GM18873 (cell line): ENCODE measurements at regions not wholly inside any gene's neighbourhood (a gene's known extent, or its start where the extent isn't known, plus 50 kb on each side); places are given as distances from the start of the nearest gene placed in this dataset.
"Not testable (repeated sequence)": the region's sequence is repeated elsewhere in the genome, so short reads cannot be mapped to it uniquely, and the experiment has no call there.

Experiments
- ATAC-seq: cut with Tn5 transposase; IDR thresholded peaks from one replicate; pipeline ENCODE4 v1.9.1; 2021; ENCODE audit warnings: mild to moderate bottlenecking, moderate library complexity, moderate number of reproducible peaks; ENCODE audit not compliant: unreplicated experiment, low FRiP score

DNA sequence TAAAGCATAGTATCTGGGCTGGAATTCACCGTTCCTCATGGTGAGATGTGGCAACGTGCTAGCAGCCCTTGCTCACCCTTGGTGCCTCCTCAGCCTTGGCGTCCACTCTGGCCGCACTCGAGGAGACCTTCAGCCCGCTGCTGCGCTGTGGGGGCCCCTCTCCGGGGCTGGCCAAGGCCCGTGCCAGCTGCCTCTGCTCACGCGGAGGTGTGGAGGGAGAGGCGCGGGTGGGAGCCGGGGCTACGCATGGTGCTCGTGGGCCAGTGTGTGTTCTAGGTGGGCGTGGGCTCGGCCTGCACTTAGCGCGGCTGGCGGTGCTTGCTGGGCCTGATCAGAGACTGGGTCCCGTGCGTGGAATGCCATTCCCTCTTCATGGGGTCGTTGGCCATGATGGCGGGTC, 424.2 kb downstream of the KCTD16 start:
- no peak for ATAC-seq

DNA sequence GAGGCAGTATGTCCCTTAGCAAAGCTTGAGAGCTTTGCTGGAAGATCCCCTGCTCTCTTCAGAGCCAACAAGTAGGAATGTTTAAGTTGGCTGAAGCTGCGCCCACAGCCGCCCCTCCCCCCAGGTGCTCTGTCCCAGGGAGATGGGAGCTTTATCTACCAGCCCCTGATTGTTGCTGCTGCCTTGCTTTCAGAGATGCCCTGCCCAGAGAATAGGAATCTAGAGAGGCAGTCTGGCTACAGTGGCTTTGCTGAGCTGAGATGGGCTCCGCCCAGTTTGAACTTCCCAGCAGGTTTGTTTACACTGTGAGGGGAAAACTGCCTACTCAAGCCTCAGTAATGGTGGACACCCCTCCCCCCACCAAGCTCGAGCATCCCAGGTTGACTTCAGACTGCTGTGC, 423.6 kb downstream of the KCTD16 start:
- ATAC-seq = not testable (repeated sequence)

DNA sequence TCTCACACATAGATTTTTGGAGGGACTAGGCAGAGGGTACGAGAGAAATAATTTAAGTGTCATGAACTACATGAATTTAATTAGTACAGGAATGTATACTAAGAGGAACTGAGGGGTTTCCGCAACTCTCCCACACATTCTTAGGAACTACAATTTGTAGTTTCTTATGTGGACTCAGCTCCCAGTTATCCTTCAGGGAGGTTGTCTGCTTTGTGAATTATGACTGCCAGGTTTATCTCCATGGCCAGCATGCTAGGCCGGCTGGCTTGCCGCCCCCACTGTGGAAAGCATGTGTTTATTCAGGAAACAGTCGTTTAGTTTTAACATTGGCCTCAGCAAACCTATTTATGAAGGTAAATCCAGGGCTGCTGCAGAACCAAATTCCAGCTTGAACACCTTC, 415.0 kb downstream of the KCTD16 start:
- ATAC-seq = no peak

DNA sequence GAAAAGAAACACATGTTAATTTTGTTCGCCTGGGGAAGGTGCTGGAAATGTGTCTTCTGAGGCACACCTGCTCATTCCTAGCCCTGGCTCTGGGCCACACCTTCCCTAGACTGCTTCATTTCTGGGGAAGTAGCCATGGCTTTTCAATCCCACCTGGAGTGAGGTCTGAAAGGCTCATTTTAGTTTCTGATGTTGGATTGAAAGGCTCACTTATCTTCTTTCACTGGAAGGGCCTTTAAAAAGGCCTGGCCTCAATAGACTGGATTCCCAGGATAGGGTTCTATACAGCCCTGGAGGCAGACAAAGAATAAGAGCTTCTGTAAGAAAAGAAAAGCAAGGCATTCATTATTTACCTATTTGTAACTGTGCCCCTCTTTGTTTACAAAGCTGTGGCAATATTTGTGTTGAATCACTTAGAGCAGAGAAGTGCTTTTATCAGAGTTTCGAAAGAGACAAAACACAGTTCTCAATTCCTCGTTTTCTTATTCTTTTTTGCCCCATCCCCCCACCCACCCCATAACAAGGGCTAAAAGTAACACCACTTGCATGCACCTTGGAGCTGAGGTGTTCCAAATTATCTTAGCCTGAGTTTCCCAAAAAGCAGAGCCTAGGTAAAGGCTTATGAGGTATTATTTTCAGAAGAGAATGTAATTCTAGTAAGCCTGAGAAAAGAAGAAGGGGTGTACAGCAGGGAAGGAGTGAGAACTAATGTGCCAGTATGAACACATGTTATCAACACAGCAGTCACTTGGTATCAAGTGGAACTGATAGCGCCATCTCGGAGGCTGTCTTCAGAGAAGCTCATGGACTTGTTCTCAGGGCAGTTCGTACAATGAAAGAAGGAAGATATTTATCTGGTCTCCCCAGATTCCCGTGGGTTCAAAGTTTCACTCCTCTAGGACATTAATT, 413.1 kb downstream of the KCTD16 start:
- no peak for ATAC-seq

DNA sequence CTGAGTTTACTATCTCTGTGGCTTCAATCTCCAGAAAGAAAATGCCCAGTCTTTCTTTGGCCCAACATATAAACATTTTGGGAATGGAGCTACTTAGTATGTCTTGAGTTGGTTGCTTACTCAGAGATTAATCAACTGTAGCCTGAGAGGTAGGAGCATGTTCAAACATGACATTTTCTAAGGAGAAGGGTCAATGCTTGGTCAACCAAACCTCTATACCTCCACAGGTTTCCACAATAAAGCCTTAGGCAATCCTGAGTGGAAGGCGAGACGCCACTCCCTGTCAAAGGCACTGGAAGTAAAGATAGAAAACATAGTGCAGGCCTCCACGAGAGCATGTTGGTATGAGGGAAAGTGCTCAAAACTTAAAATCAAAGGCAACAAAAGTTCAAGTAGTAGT, 411.4 kb downstream of the KCTD16 start:
- no peak for ATAC-seq

DNA sequence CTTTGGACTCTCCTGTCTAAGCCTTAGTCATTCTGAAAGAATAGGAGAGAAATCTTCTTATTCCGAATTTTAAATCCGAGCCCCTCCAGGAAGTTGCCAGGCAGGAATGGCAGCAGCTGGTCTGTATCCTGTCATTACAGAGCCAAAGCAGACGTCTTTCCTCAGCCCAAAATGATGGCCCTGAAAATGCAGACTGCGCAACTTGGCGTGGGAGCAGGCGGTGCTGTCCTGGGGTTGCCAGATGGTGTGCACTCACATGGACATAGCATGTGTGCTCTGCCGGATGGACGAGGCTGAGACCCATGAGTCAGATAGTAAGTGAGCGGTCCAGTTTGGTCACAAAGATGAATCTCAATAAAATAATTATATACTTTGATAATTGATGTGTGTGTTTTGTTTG, 410.4 kb downstream of the KCTD16 start:
- ATAC-seq = no peak

DNA sequence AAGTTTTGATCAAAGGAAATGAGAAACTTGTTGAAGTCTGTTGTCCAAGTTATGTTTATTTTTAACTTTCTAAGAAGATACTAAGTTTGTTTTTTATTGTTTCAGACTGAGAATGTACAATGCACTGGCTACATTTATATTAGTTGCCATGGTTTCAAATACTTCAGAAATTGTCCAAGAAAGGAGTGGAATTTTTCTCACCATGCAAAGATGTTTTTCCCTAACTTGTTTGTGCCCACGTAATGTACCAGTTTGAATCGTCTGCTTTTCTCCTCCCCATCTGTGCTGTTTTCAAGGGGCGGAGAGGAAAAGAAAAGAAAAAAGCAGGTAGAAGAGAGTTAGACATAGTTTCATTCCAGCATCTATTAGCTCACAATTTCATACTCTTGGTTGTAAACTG, 407.0 kb downstream of the KCTD16 start:
- ATAC-seq = no peak

DNA sequence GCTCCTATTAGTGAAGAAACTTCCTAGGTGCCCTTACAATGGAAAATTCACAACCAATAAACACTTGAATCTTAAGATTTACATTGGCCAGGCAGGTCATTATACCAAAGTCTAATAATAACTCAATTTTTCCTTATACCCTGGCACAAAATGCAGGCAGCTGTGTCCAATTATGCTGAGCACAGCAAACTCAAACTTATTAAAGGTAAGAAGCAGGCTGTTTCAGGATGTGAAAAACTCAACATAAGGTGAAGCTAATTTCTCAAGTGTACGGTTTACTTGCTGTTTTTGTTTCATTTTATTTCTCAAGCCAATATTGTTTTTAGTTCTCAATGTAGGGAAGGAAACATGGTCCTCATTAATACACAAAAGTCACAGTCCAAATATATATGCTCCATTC, 405.1 kb downstream of the KCTD16 start:
- ATAC-seq = no peak

DNA sequence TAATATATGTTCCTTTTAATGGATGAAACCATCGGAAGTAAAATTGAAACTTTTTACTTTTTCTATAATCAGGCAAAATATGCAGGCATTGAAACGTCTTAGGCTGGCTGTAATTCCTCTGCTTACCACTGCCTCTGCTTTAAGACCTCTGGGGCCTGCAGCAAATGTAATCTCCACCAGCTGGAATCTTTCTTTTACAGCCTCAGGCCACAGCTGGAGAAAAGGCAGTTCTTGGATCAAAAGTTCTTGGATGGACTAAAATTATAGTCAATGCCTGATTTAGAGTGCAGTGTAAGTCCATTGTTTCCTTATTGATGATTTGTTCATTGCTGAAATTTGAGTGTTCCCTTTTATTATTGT, 396.7 kb downstream of the KCTD16 start:
- no peak for ATAC-seq

DNA sequence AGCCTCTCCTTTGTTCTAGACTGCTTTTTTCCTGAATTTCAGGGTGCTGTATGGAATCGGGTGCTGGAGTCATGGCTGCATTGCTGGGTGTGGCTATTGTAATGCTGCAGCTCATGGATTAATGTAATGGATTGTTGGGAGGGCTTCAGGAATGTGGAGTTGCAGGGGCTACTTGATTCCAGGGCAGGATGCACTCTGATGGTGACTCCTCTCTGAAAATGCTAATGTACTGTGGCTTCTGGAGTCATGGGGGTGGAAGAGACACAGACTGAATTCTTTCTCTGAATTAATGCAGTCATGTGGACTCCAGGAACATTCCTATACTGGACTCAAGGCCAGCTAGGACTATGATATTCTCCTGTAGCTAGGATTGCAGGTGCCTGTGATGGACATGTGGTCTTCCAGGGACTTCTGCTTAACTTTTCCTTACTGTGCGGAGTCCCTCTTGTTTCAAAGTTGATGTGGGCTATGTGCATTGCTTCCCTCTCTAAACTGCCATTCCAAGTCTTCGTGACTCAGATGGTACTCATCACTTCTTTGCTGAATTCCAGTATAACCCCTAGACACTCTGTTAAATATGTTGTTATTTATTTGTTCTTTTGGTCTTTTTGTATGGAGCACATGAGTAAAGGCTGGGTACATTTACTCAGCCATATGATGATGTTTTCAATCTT, 396.2 kb downstream of the KCTD16 start:
- ATAC-seq = no peak

DNA sequence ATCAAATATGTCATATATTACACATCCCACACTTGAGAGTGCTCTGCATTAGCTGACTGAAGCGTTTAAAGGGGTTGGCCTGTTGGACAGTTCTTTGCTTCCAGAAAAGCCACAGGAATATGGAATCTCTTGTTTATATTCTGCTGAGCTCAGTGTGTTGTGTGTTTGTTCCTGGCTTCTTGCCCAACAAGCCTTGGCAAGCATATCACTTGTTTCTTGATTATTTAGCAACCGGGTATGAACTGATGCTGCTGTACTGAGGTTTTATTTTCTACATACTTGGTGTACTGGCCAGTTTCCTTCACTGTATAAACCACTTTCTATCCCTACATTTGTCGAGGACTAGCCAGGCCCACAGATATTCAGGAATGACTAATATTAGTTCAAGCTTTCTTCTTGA, 378.9 kb downstream of the KCTD16 start:
- no peak for ATAC-seq

DNA sequence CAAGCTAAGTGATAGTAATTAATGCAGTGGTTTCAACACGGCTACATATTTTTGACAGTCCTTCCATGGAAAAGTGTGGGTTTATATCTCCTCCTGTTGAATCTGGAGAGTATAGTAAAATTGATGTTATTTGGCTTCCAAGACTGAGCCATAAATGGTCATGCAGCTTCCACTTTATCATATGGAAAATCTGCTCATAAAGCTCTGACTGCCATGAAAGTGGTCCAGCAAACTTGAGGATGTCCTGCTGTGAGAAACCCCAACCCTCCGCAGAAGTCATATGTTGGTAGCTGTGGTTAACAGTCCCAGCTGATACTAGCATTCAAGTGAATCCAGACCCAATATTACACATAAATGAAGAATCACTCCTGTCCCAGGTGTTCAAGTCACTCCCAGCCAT, 378.3 kb downstream of the KCTD16 start:
- no peak for ATAC-seq

DNA sequence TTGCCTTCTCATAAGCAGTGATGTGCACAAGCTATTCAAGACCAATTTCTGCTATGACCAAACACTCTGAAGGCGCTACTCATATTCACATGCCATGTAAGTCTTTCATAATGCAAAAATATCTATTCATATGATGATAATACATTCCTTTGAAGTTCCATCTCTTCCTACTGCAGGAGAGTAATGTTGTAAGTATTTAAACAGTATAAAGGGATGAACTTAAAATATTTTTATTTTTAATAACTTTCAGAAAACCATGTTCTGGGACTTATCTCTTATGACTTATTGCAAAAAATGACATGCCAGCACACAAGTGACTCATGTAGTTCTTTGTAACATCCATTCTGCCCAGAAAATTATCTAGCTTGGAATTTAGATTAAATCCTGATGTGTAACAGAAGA, 376.4 kb downstream of the KCTD16 start:
- no peak for ATAC-seq

DNA sequence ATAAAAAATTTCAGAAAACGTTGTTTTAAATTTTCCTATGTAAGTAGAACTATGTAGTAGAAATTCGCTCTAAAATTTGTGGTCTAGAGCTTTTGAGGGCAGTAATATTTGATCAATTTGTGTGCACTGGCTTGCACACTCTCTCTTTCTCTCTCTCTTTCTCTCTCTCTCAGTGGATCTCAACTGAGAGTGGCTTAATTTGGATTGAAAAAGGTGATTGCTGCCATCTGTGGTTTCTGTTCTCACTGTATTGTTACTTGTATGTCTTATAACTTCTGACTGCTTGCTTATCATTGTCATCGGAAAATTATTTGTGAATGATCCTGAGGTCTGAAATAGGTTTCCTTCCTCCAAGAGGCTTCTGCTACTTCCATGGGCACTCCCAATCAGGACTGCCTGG, 368.2 kb downstream of the KCTD16 start:
- ATAC-seq = no peak
